VCaP (cell line): ENCODE measurements at regions not wholly inside any gene's neighbourhood (a gene's known extent, or its start where the extent isn't known, plus 50 kb on each side); places are given as distances from the start of the nearest gene placed in this dataset.

Experiments used
- H3K27ac ChIP-seq: fragments of 450-650 bp; 2 replicates; pipeline ENCODE4 v1.5.1; 2017
- CTCF ChIP-seq: fragments of 450-650 bp; conservative IDR thresholded peaks from 2 replicates; pipeline ENCODE4 v1.5.1; 2017; ENCODE audit warnings: mild to moderate bottlenecking, moderate library complexity

- H3K27ac ChIP-seq: no peak overlapping the region
- TF ChIP-seq CTCF: no peak
These were observed 207.2 kb upstream of the SPRY2 start for GRCh38 chr13:80547885-80548825.

GRCh38 chr13:80547341-80547740, 206.4 kb upstream of the SPRY2 start:
- TF ChIP-seq CTCF: no peak

GRCh38 chr13:80533175-80533574, 192.2 kb upstream of the SPRY2 start:
- TF ChIP-seq CTCF: no peak
- H3K27ac ChIP-seq: no peak overlapping the region

More at GRCh38 chr13:80547341-80547740, 206.4 kb upstream of the SPRY2 start:
- H3K27ac ChIP-seq: no peak overlapping the region

- no peak overlapping the region for H3K27ac ChIP-seq
- TF ChIP-seq CTCF: no peak
These were observed 190.0 kb upstream of the SPRY2 start for GRCh38 chr13:80530902-80531301.

GRCh38 chr13:80530191-80530590, 189.3 kb upstream of the SPRY2 start:
- H3K27ac ChIP-seq: no peak overlapping the region
- no peak for TF ChIP-seq CTCF

- H3K27ac ChIP-seq: no peak overlapping the region
- TF ChIP-seq CTCF: no peak
These were observed 188.8 kb upstream of the SPRY2 start for GRCh38 chr13:80529734-80530133.

GRCh38 chr13:80528733-80529132, 187.8 kb upstream of the SPRY2 start:
- no peak for TF ChIP-seq CTCF
- H3K27ac ChIP-seq: no peak overlapping the region
